ENCODE measurements at regions not wholly inside any gene's neighbourhood (a gene's known extent, or its start where the extent isn't known, plus 50 kb on each side); places are given as distances from the start of the nearest gene placed in this dataset.

- TF ChIP-seq, protein P1, sequence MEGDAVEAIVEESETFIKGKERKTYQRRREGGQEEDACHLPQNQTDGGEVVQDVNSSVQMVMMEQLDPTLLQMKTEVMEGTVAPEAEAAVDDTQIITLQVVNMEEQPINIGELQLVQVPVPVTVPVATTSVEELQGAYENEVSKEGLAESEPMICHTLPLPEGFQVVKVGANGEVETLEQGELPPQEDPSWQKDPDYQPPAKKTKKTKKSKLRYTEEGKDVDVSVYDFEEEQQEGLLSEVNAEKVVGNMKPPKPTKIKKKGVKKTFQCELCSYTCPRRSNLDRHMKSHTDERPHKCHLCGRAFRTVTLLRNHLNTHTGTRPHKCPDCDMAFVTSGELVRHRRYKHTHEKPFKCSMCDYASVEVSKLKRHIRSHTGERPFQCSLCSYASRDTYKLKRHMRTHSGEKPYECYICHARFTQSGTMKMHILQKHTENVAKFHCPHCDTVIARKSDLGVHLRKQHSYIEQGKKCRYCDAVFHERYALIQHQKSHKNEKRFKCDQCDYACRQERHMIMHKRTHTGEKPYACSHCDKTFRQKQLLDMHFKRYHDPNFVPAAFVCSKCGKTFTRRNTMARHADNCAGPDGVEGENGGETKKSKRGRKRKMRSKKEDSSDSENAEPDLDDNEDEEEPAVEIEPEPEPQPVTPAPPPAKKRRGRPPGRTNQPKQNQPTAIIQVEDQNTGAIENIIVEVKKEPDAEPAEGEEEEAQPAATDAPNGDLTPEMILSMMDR (IDR thresholded peaks at IDR 0.05) = no peak
- TF ChIP-seq POLR2A (IDR thresholded peaks at IDR 0.05) = no peak
These were observed 90.7 kb downstream of the DDX1 start for GRCh38 chr2:15682354-15682753.

All from thyroid gland (tissue), 4 donors.